GM23338 (cell line): ENCODE measurements at regions not wholly inside any gene's neighbourhood (a gene's known extent, or its start where the extent isn't known, plus 50 kb on each side); places are given as distances from the start of the nearest gene placed in this dataset.
"Not testable (repeated sequence)": the region's sequence is repeated elsewhere in the genome, so short reads cannot be mapped to it uniquely, and the experiment has no call there.

Source experiments
- ATAC-seq: fragments of 200-7000 bp; cut with Tn5 transposase; 3 replicates; pipeline ENCODE4 v1.9.1; 2020
- DNase-seq: peaks from one replicate; pipeline ENCODE4 v3.0.0-alpha.2; 2015; ENCODE audit warnings: low spot score
- H2AFZ ChIP-seq: fragments of 200-600 bp; sonication (generic); 2 replicates; pipeline ENCODE4 v1.8.0; 2016; ENCODE audit warnings: antibody characterized with exemption, mild to moderate bottlenecking, moderate library complexity
- H3F3A ChIP-seq: fragments of 200-600 bp; sonication (generic); replicated peaks from 2 replicates; pipeline ENCODE4 v1.8.0; 2017; ENCODE audit warnings: antibody characterized with exemption, mixed run types, low read depth
- H3K27ac ChIP-seq: fragments of 200-600 bp; sonication (generic); 2 replicates; pipeline ENCODE4 v1.6.1; 2016; ENCODE audit warnings: low read depth
- H3K27me3 ChIP-seq: fragments of 200-600 bp; sonication (generic); 2 replicates; pipeline ENCODE4 v1.8.0; 2016; ENCODE audit warnings: mild to moderate bottlenecking, mixed run types, moderate library complexity; ENCODE audit not compliant: insufficient read depth
- H3K36me3 ChIP-seq: fragments of 200-600 bp; sonication (generic); 2 replicates; pipeline ENCODE4 v1.8.0; 2016; ENCODE audit warnings: mild to moderate bottlenecking; ENCODE audit not compliant: insufficient read depth
- H3K4me1 ChIP-seq: fragments of 200-600 bp; sonication (generic); 2 replicates; pipeline ENCODE4 v1.8.0; 2016; ENCODE audit warnings: mild to moderate bottlenecking, moderate library complexity; ENCODE audit not compliant: insufficient read depth
- H3K4me2 ChIP-seq: fragments of 200-600 bp; sonication (generic); 2 replicates; pipeline ENCODE4 v1.7.1; 2017; ENCODE audit warnings: mixed run types
- H3K4me3 ChIP-seq: fragments of 200-600 bp; sonication (generic); 2 replicates; pipeline ENCODE4 v1.6.1; 2016; ENCODE audit warnings: mixed run types
- H3K79me2 ChIP-seq: fragments of 200-600 bp; sonication (generic); replicated peaks from 2 replicates; pipeline ENCODE4 v1.8.0; 2017; ENCODE audit warnings: mild to moderate bottlenecking; ENCODE audit not compliant: insufficient read depth
- H3K9me2 ChIP-seq: fragments of 200-600 bp; sonication (generic); 2 replicates; pipeline ENCODE4 v1.8.0; 2017; ENCODE audit not compliant: insufficient read depth
- H4K20me1 ChIP-seq: fragments of 200-600 bp; sonication (generic); replicated peaks from 2 replicates; pipeline ENCODE4 v1.8.0; 2017; ENCODE audit warnings: mild to moderate bottlenecking; ENCODE audit not compliant: insufficient read depth
- H3K27ac Mint-ChIP-seq: 2 replicates; pipeline ENCODE4 v1.8.0; 2020; ENCODE audit warnings: inconsistent platforms, mild to moderate bottlenecking, moderate library complexity, mixed read lengths
- H3K27me3 Mint-ChIP-seq: 3 replicates; pipeline ENCODE4 v1.8.0; 2022; ENCODE audit warnings: low read depth, mild to moderate bottlenecking, moderate library complexity, mixed read lengths, inconsistent platforms; ENCODE audit not compliant: insufficient read depth, poor library complexity
- H3K36me3 Mint-ChIP-seq: 3 replicates; pipeline ENCODE4 v1.8.0; 2021; ENCODE audit warnings: low read depth, mild to moderate bottlenecking, inconsistent platforms, moderate library complexity, mixed read lengths
- H3K4me1 Mint-ChIP-seq: 3 replicates; pipeline ENCODE4 v1.8.0; 2020; ENCODE audit warnings: mild to moderate bottlenecking, inconsistent platforms, mixed read lengths
- H3K4me3 Mint-ChIP-seq: 3 replicates; pipeline ENCODE4 v1.8.0; 2021; ENCODE audit warnings: moderate library complexity, mild to moderate bottlenecking, inconsistent platforms, mixed read lengths
- H3K9me3 Mint-ChIP-seq: 3 replicates; pipeline ENCODE4 v1.8.0; 2020; ENCODE audit warnings: moderate library complexity, mild to moderate bottlenecking, inconsistent platforms, mixed read lengths
- ZNF462 ChIP-seq: fragments of 250-450 bp; sonication (Bioruptor Pico); IDR thresholded peaks from 2 replicates; pipeline ENCODE4 v1.5.0; 2020; ENCODE audit warnings: mild to moderate bottlenecking, moderate library complexity
- TF ChIP-seq, protein P1 (sequence below), 2 experiments: fragments of 200-600 bp in 1 of 2; sonication (generic) in 1 of 2; conservative IDR thresholded peaks; 2 replicates each; pipeline versions ENCODE4 v1.5.1 to v1.6.1; 2016 to 2017; ENCODE audit warnings: antibody characterized with exemption in 2 of 2, low read depth in 2 of 2, mild to moderate bottlenecking in 2 of 2, moderate library complexity in 1 of 2

- not testable (repeated sequence) for ATAC-seq, DNase-seq, H3K27ac ChIP-seq, H3K36me3 ChIP-seq, H3K4me2 ChIP-seq, H3K27ac Mint-ChIP-seq, H3K4me3 Mint-ChIP-seq, H3F3A ChIP-seq, H3K36me3 Mint-ChIP-seq, H2AFZ ChIP-seq, H3K4me3 ChIP-seq, H3K4me1 ChIP-seq, H4K20me1 ChIP-seq, H3K79me2 ChIP-seq, H3K9me2 ChIP-seq
- peaks cover 11% of the 10 kb centered on the region; the same call in 2 of the 3 replicates for H3K9me3 Mint-ChIP-seq
- H3K4me1 Mint-ChIP-seq, result peaks cover 11% of the 10 kb centered on the region
- H3K27me3 Mint-ChIP-seq, result peaks cover 17% of the 10 kb centered on the region
- peaks cover 27% of the 10 kb centered on the region for H3K27me3 ChIP-seq
Measured at GRCh38 chr4:3882316-3882885, 116.2 kb downstream of the ADRA2C start.

GRCh38 chr4:3884261-3884660 lies 118.1 kb downstream of the ADRA2C start:
- H3K27ac Mint-ChIP-seq, H3K4me1 ChIP-seq, H3K36me3 Mint-ChIP-seq, ATAC-seq, H3F3A ChIP-seq, H4K20me1 ChIP-seq, H3K9me2 ChIP-seq, H3K27me3 Mint-ChIP-seq, DNase-seq, H3K4me3 Mint-ChIP-seq, H3K4me3 ChIP-seq, H3K27ac ChIP-seq, H3K36me3 ChIP-seq, H3K27me3 ChIP-seq, H3K79me2 ChIP-seq, H2AFZ ChIP-seq, H3K4me1 Mint-ChIP-seq, H3K4me2 ChIP-seq, H3K9me3 Mint-ChIP-seq: not testable (repeated sequence)

- H3K4me3 Mint-ChIP-seq, H3K4me3 ChIP-seq, H3K27ac ChIP-seq, H3K4me1 ChIP-seq, H3K36me3 ChIP-seq, H3K27me3 Mint-ChIP-seq, H3F3A ChIP-seq, H3K79me2 ChIP-seq, H3K36me3 Mint-ChIP-seq, H3K27me3 ChIP-seq, ATAC-seq, H3K9me3 Mint-ChIP-seq, H3K4me2 ChIP-seq, H2AFZ ChIP-seq, H4K20me1 ChIP-seq, H3K9me2 ChIP-seq, H3K27ac Mint-ChIP-seq: not testable (repeated sequence)
- peak; percentile 73 for DNase-seq
- peaks cover 20% of the 10 kb centered on the region for H3K4me1 Mint-ChIP-seq
- TF ChIP-seq, protein P1, sequence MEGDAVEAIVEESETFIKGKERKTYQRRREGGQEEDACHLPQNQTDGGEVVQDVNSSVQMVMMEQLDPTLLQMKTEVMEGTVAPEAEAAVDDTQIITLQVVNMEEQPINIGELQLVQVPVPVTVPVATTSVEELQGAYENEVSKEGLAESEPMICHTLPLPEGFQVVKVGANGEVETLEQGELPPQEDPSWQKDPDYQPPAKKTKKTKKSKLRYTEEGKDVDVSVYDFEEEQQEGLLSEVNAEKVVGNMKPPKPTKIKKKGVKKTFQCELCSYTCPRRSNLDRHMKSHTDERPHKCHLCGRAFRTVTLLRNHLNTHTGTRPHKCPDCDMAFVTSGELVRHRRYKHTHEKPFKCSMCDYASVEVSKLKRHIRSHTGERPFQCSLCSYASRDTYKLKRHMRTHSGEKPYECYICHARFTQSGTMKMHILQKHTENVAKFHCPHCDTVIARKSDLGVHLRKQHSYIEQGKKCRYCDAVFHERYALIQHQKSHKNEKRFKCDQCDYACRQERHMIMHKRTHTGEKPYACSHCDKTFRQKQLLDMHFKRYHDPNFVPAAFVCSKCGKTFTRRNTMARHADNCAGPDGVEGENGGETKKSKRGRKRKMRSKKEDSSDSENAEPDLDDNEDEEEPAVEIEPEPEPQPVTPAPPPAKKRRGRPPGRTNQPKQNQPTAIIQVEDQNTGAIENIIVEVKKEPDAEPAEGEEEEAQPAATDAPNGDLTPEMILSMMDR (conservative IDR thresholded peaks at IDR 0.05; ENCODE audit: low read depth in 2 of 2), result peak; percentile 60 to 71
- TF ChIP-seq ZNF462, result peak; percentile 78; the same call in 1 of the 2 replicates
Measured at GRCh38 chr4:3893590-3893989, 127.4 kb downstream of the ADRA2C start.

GRCh38 chr4:3894086-3894959 lies 128.1 kb downstream of the ADRA2C start:
- H3K27me3 ChIP-seq, H3K27ac ChIP-seq, H3K36me3 Mint-ChIP-seq, H3K79me2 ChIP-seq, H3K27ac Mint-ChIP-seq, H3F3A ChIP-seq, H4K20me1 ChIP-seq, H3K4me3 Mint-ChIP-seq, H3K4me1 ChIP-seq, ATAC-seq, H3K36me3 ChIP-seq, H3K9me3 Mint-ChIP-seq, H3K27me3 Mint-ChIP-seq, H3K9me2 ChIP-seq, H3K4me3 ChIP-seq, H2AFZ ChIP-seq, H3K4me2 ChIP-seq: not testable (repeated sequence)
- peaks cover 20% of the 10 kb centered on the region for H3K4me1 Mint-ChIP-seq
- DNase-seq, result peak; percentile 51
